ENCODE measurements at regions not wholly inside any gene's neighbourhood (a gene's known extent, or its start where the extent isn't known, plus 50 kb on each side); places are given as distances from the start of the nearest gene placed in this dataset.

- TF ChIP-seq CTCF (conservative IDR thresholded peaks at IDR 0.05; ENCODE audit: low read length) (no peak), EZH2phosphoT487 (IDR thresholded peaks at IDR 0.05; ENCODE audit: borderline replicate concordance) (no peak)
Measured at GRCh38 chr17:72405662-72406230, 284.9 kb downstream of the SOX9 start.

Data from Loucy (cell line).